ENCODE measurements at regions not wholly inside any gene's neighbourhood (a gene's known extent, or its start where the extent isn't known, plus 50 kb on each side); places are given as distances from the start of the nearest gene placed in this dataset.

- no peak for TF ChIP-seq CTCF (IDR thresholded peaks at IDR 0.05; ENCODE audit: unreplicated experiment)
- intact Hi-C loops (cut with micrococcal nuclease; ENCODE audit: unreplicated experiment) = no loop called here
- Mint-ChIP-seq H3K27me3 (ENCODE audit: unreplicated experiment) (no peaks in the 10 kb centered on the region), H3K36me3 (ENCODE audit: insufficient read depth, unreplicated experiment) (peaks cover 12% of the 10 kb centered on the region), H3K4me3 (ENCODE audit: low read depth, unreplicated experiment) (peak overlapping the region; percentile 61), H3K4me1 (ENCODE audit: low read depth, unreplicated experiment) (peaks cover 32% of the 10 kb centered on the region), H3K27ac (ENCODE audit: unreplicated experiment) (peak overlapping the region; percentile 98), H3K9me3 (ENCODE audit: low read depth, unreplicated experiment) (no peaks in the 10 kb centered on the region)
- no peak for DNase-seq
- BruUV-seq (replicated peaks) = TSS peak; percentile 68
- CTCF ChIA-PET = no interaction called here
Observed at GRCh38 chr6:14732844-14733757, 512.8 kb upstream of the JARID2 start.

GRCh38 chr6:14734052-14734415 lies 511.8 kb upstream of the JARID2 start:
- H3K4me3 Mint-ChIP-seq (ENCODE audit: low read depth, unreplicated experiment) = no peak overlapping the region
- H3K36me3 Mint-ChIP-seq (ENCODE audit: insufficient read depth, unreplicated experiment) = peaks cover 12% of the 10 kb centered on the region
- no TSS peak for BruUV-seq (replicated peaks)
- H3K27me3 Mint-ChIP-seq (ENCODE audit: unreplicated experiment) = no peaks in the 10 kb centered on the region
- intact Hi-C loops (cut with micrococcal nuclease; ENCODE audit: unreplicated experiment) = no loop called here
- CTCF ChIA-PET = no interaction called here
- DNase-seq = no peak
- no peak for TF ChIP-seq CTCF (IDR thresholded peaks at IDR 0.05; ENCODE audit: unreplicated experiment)
- no peaks in the 10 kb centered on the region for H3K9me3 Mint-ChIP-seq (ENCODE audit: low read depth, unreplicated experiment)
- H3K4me1 Mint-ChIP-seq (ENCODE audit: low read depth, unreplicated experiment) = peaks cover 32% of the 10 kb centered on the region
- peak overlapping the region; percentile 98 for H3K27ac Mint-ChIP-seq (ENCODE audit: unreplicated experiment)

GRCh38 chr6:14734416-14735340 lies 511.2 kb upstream of the JARID2 start:
- no peaks in the 10 kb centered on the region for H3K9me3 Mint-ChIP-seq (ENCODE audit: low read depth, unreplicated experiment)
- H3K4me1 Mint-ChIP-seq (ENCODE audit: low read depth, unreplicated experiment) = peaks cover 32% of the 10 kb centered on the region
- H3K27ac Mint-ChIP-seq (ENCODE audit: unreplicated experiment) = peak overlapping the region; percentile 98
- H3K27me3 Mint-ChIP-seq (ENCODE audit: unreplicated experiment) = no peaks in the 10 kb centered on the region
- H3K4me3 Mint-ChIP-seq (ENCODE audit: low read depth, unreplicated experiment) = no peak overlapping the region
- intact Hi-C loops (cut with micrococcal nuclease; ENCODE audit: unreplicated experiment) = no loop called here
- CTCF ChIA-PET = no interaction called here
- no peak for DNase-seq
- TF ChIP-seq CTCF (IDR thresholded peaks at IDR 0.05; ENCODE audit: unreplicated experiment) = no peak
- BruUV-seq (replicated peaks) = no TSS peak
- H3K36me3 Mint-ChIP-seq (ENCODE audit: insufficient read depth, unreplicated experiment) = peaks cover 12% of the 10 kb centered on the region

- Mint-ChIP-seq H3K36me3 (ENCODE audit: insufficient read depth, unreplicated experiment) (peaks cover 12% of the 10 kb centered on the region), H3K4me1 (ENCODE audit: low read depth, unreplicated experiment) (peaks cover 32% of the 10 kb centered on the region), H3K9me3 (ENCODE audit: low read depth, unreplicated experiment) (no peaks in the 10 kb centered on the region), H3K27ac (ENCODE audit: unreplicated experiment) (peak overlapping the region; percentile 45), H3K4me3 (ENCODE audit: low read depth, unreplicated experiment) (no peak overlapping the region), H3K27me3 (ENCODE audit: unreplicated experiment) (no peaks in the 10 kb centered on the region)
- TF ChIP-seq CTCF (IDR thresholded peaks at IDR 0.05; ENCODE audit: unreplicated experiment) = no peak
- intact Hi-C loops (cut with micrococcal nuclease; ENCODE audit: unreplicated experiment) = no loop called here
- BruUV-seq (replicated peaks) = no TSS peak
- CTCF ChIA-PET = no interaction called here
- DNase-seq = no peak
Observed at GRCh38 chr6:14735956-14736486, 509.8 kb upstream of the JARID2 start.
